Putamen (tissue), 1 donor: ENCODE measurements at regions not wholly inside any gene's neighbourhood (a gene's known extent, or its start where the extent isn't known, plus 50 kb on each side); places are given as distances from the start of the nearest gene placed in this dataset.
A peak's percentile ranks its signal among the peaks of the same experiment; 100 is the strongest.
"Not testable (repeated sequence)": the region's sequence is repeated elsewhere in the genome, so short reads cannot be mapped to it uniquely, and the experiment has no call there.

Source experiments
- DNase-seq: peaks from one replicate; pipeline ENCODE4 v3.0.0-alpha.2; 2016; ENCODE audit warnings: low spot score

DNA sequence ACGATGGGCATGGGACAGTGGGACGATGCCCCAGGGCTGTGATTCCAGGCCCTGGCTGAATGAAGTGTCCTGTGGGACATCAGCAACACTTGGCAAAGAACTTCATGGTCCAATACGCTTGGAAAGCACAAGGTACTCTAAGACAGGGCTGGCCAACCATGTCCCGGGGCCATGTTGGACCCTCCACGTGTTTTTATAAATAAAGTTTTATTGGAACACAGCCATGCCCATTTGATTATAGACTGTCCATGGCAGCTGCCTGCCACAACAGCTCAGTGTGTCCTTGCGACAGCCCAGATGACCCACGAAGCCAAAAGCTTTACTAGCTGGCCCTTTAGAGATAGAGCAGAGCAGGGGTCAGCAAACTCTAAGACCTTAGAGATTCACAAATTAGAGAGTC lies 282.1 kb downstream of the C16orf95 start:
- no peak for DNase-seq

DNA sequence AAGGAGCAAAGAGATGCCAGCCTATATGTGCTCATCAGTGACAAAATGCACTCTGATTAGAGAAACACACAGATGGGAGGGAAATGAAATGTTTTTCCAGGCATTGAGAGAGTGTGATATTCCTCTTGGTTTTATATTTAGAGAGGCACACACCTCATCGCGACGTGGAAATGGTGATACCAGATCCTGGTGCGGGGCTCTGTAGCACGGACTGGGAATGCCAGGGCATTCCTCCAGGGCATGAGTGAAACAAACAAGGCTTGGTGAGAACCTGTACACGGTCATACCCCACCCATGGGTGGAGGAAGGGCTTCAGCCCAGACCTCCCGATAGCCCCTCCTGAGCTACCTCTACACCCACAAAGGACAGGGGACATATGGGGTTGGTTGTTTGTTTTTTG lies 280.2 kb downstream of the C16orf95 start:
- DNase-seq: no peak

DNA sequence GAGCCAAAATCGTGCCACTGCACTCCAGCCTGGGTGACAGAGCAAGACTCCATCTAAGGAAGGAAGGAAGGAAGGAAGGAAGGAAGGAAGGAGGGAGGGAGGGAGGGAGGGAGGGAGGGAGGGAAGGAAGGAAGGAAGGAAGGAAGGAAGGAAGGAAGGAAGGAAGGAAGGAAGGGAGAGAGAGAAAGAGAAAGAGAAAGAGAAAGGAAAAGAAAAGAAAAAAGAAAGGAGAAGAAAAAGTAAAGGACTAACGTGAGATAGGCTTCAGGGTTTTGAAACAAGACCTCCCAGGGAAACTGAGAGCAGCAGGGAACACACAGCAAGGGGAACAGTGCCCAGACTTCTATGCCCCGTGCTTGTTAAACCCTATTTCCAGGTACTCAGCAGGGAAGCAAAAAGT lies 278.7 kb downstream of the C16orf95 start:
- DNase-seq: not testable (repeated sequence)

DNA sequence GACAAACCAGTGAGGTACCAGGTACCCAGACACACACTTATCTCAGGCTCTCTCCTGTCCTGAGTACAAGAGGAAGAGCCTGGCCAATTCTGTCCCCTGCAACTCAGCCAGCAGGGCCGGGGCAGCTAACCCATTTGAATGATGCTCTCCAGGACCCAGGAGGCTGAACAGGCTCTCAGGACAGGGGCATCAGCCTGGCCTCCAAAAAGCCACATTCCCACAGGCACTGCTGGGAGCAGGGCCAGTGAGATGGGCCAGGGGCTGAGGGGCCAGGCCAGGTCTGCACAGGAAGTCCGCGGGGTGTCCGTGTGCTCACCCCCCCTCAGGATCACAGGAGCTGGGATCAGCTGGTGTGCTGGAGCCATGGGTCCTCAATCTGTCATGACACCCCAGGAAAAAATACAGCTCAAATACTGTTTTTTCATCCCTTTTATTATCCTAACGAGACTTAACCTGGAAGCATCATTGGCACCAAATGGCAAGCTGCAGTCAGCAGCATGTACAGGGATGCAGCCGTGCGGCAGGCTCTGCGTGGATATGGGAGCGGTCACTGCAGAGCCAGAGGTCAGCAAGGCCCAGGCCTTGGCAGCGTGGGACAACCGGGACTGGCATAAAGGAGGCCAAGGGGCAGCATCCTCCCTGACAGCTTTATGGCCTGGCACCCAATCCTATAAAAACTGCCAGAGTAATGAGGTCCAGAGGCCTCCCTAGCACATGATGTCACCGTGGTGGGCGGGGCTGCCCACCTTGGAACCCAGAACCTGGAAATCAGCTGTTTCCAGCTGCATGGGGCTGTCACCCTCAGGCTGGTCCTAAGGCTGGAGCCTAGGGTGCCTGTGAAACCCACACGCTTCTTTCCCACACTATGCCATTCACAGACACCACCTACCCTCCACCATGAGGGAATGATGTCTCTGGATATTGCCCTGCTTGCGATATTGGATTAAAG lies 276.7 kb downstream of the C16orf95 start:
- DNase-seq: no peak

DNA sequence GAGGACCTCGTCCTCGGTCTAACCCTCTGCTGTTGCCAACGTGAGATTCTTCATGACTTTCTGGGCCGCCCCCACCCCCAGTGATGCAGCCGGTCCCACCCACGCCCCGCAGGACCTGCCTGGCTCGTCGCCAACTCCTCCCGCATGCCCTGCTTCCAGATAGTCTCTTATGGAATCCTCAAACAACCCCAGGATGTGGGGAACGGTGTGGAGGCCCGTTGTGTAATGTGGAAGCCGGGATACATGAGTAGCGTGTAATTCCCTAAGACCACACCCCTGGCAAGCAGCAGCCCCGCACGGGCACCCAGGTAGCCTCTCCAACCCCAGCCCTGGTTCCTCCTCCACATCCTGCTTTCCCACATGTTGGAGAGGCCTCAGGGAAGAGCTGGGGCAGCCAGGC lies 275.9 kb downstream of the C16orf95 start:
- no peak for DNase-seq

DNA sequence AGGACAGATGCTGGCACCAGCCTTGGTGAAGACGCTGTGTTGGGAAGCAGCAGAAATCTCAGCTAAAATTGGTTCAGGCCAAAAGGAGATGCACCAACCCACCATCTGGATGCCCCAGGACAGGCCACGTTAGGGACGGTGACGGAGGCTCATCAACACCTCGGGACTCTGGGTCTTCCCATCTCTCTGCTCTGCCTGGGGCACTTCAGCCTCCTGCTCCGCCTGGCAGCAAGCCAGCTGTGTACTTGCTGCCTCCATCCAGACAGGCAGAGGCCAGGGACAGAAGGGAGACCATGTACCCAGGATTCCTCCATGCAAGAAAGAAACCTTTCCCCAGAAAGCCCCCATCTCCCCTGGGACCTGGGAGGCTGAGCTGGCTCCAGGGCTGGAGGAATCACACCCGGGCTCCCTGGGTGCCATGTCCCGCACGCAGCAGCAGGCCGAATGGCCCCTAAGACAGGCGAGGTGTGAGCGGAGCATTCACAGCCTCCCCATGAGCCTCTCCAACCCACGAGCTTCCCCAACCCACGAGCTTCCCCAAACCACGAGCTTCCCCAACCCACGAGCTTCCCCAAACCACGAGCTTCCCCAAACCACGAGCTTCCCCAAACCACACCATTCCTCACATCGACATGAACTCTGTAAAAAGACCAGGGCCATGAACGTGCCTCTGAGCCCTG lies 274.5 kb downstream of the C16orf95 start:
- DNase-seq: no peak

DNA sequence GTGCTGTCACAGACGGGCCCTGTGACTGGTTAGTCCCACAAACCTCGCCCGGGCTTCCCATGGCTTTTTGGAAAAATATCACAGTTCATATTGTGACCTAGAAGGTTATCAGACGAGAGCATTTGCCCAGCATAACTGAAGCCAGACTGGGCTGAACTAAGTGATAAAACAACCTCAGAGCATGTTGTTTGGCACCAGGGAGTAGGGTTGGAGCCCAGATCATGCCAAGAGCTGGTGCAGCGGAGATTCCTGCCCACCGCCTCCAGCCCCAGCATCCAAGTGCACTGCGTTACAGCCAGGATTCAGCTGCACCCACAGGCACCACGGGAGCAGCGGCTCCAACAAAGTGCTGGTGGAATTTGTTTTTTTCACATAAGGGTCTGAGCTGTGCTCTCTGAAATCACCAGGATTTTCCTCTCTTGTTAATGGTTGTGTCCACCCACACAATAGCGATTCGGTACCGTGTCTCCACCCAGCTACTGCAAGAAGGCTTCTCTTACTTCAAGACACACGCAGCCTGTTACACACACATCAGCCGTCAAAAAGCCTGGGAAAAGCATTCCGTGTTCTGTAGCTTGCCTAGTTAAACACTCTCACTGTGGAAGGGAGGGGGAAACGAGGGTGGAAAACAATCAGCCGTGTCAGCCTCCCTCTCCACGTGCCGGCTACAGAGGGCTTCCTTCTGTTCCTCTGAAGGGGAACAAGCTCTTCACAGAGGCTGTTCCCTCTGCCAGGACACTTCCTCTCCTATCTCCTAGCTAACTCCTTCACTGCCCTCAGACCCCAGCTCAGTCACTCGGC lies 273.8 kb downstream of the C16orf95 start:
- peak; percentile 60 for DNase-seq

DNA sequence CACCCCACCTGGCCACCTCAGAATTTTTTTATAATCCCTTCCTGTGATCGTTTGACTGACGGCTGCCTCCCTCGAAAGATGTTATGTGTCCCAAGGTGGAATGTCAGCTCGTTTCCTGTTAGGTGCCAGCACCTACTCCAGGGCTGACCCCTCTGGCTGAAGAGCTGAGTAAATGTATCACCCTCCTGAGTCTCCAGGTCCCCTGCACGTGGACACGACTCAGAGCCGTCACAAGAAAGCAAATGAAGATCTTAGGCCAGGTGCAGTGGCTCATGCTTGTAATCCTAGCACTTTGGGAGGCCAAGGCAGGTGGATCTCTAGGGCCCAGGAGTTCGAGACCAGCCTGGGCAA lies 273.2 kb downstream of the C16orf95 start:
- no peak for DNase-seq

DNA sequence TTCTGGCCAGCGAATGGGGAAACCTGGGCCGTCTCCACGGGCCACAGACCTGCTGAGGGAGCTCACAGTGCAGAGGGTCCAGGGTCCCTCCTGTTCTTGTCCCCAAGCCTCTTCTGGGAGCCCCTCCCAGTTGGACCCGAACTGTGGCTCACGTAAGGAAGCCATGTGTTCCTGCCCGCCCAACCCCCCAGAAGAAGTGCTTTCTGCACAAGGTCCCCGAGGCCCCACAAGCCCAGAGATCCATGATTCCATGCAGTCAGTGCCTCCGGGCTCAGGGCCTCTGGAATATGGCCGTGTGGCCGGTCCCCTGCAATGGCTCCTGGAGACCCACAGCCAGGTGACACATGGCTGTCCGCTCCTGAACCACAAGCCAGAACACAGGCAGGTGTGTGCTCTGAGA lies 272.4 kb downstream of the C16orf95 start:
- no peak for DNase-seq

DNA sequence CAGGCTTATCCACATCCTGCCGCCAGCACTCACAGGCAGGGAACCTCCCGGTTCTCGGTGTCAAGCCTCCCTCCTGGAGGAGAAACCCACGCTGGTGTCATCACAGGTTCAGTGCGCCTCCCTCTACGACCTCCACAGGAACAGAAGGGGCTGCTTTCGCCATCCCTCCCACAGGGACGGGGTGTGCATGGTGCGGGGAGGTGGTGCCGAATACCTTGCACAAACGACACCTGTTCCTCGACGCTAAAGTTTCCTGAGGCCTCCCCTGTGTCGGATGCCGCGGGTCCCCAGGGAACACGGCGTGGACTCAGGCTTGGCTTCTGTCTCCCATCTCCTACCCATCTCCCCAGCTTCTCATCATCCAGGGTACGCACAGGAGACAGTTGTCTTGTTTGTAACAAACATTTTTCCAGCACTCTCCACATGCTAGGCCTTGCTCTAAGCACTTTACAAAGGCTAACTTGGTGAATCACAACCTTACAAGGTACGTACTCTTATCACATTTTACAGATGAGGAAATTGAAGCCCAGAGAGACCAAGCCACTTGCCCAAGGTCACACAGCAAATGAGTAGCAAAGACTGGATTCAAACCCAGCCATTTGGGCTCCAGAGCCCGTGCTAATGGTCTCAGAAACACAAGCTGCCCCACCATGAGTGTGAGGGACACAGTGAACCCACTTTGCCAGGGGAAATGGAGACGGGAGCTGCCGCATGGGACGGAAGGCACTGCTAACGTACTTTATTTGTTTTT lies 271.6 kb downstream of the C16orf95 start:
- DNase-seq: no peak

DNA sequence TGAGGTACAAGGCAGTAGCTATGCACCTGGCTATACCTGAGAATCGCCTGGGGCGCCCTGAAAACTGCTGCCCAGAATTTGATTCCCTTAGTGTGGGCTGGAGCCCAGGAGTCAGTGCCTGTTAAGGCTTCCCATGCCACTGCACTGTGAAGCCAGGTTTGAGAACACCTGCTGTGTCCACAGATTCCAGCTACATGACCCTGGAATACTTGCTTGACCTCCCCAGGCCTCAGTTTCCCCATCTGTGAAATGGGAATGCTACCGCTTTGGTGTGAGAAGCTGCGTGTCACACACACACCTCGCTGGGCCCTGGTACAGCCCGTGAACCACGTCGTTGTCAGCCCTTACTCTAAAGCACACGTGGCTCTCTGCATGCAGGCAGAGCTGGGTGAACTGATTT lies 271.0 kb downstream of the C16orf95 start:
- DNase-seq: no peak

DNA sequence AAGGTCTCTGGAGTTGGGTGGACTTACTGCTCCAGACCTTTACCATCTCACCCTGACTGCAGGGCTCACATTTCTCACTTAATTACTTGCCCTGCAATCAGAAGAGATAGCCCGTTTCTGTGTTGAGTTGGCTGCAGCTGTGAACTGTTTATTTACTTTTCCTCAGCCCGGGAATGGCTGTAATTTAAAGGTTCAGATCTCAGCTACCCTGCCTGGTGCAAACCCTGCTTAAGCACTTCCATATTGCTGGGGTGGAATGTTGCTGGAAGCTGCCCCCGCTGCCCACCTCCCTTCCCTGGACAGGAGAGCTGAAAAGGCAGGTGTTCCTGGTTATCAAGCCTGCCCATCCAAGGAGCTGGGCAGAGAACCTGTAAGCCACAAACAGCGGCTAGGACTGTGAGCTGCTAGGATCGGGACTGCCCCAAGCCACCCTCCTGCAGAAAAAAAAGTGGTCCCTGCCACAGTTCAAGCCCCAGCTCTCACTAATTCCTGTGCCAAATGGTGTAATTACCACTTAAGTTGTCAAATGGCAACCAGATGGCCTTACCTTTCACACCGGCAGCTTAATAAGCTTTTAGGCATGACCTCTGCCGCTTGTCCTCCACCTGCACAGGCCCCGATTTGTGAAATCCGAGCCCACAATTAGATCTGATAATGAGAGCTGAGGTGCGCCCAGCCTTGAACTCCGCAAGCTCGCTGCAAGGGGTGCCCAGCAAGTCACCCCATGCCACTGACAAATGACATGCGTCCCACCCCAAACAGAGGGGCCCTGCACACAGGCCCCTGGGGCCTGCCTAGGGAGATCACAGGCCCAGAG lies 269.8 kb downstream of the C16orf95 start:
- no peak for DNase-seq

DNA sequence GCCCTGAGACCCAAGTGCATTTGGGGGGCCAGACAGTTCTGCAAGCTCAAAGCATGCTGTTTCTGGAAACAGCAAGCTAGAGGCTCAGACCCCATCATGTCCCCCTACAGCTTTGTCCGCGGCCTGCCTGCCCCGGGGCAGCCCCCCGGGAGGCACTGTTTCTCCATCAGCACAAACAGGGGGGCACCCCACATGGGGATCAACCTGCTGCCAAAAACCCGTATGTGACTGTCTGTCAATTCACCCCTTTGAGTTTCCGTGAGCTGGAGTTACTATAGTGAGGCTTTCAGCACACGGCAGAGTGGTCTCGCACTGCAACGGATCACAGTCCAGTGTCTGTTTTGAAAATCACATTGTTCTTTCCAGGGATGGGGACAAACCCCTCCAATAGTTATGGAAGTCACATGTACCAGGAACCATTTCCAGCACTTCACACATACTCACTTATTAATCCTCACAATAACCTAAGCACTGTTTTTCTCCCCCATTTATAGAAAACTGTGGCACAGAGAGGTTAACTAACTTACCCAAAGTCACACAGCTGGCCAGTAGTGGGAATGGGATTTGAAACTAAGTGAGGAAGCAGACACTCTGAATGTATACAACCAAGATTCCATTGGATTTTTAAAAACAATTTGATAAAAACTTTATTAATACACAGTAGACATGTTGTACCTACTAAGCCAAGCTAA lies 269.0 kb downstream of the C16orf95 start:
- no peak for DNase-seq

DNA sequence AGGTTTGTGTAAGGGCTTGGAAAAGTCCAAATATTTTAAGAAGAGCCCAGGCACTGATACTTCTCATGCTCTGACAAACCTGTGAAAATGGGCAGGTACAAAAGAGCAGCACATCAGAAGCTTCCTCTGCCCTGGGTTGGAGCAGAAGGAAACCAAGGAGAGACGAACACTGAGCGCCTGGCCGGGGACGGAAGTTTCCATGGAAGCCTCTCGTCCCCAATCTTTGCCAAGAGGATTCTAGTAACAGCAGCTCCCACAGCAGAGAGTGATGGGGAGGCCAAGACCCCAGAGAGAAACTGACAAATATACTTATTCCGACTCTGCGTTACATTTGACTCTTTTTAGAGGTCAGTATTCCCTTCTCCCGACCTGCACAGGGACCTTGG lies 268.5 kb downstream of the C16orf95 start:
- no peak for DNase-seq

DNA sequence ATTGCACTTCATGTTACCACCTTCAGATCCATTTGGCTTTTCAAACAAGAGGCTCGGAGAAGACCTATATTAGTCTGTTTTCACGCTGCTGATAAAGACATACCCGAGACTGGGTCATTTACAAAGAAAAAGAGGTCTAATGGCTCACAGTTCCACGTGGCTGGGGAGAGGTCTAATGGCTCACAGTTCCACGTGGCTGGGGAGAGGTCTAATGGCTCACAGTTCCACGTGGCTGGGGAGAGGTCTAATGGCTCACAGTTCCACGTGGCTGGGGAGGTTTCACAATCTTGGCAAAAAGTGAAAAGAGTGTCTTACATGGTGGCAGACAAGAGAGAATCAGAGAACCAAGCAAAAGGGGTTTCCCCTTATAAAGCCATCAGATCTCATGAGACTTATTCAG lies 268.0 kb downstream of the C16orf95 start:
- DNase-seq: not testable (repeated sequence)

DNA sequence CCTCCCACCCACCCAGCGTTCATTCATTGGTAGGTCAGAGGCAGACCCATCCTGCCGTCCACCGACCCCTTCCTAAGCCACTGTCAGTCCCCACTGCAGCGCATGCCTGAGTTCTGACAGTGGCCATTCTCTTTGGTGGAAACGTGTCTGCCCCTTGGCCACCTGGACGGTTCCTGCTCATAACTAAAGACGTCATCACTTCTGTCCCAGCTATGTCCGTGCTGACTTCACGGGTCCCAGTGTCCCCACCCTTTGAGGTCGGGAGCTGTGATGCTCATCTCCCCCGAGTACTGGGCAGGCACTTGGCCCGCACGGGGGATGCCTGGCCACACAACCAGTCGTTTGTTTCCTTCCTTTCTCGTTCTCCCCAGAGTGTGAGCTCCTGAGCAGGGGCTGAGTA lies 267.1 kb downstream of the C16orf95 start:
- DNase-seq: no peak

DNA sequence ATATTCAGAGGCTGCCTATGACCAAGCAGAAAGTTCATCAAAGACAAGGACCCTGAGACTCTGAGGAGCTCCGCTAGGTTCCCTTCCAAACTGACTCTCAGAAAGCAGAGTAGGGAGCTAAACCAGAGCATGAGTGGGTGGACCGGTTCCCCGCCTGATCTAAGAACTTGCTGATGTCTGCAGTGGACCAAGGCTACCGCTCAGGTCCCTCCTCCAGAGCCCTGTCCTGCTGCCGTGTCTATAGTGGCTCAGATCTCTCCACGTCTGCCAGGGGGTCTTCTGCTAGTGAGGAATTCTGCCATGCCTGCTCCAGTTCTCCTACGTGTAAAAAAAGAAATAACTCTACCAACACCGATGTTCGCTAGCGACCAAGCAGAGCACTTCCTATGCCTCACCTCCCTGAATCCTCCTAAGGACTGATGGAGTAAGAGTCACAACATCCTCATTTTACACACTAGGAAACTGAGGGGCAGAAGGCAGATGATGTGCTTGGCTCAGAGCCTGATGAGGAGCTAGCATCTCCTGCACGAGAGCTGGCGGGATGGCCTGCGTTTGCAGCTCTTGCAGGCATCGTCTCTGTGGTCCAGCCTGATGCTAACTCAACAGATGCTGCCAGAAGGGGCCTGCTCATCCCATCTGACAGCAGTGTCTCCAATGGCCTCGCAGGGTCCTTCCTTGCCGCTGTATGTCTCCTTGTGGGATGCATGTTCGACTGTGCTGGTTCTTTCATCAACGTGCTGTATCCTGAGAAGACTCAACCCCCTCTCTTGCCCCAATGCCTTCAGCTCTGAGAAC lies 265.5 kb downstream of the C16orf95 start:
- no peak for DNase-seq

DNA sequence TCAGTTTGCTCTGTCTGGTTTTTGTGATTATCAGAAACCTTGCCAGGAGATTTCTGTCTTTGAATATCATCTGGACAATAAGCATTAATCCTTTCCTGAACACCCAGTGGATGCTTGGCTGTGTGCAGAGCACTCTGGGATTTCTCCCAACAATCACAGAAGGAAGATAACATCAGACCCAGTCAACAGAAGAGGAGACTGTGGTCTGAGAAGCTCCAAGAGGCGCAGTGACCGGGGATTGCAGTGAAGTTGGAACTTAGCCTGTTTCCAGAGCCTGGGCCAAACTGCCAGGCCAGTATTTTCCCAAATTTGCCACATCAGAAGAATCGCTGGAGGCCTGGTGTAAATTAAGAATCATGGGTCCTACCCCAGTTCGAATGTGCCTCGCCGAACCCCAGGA lies 264.7 kb downstream of the C16orf95 start:
- DNase-seq: no peak
